HT1080 (cell line): ENCODE measurements at regions not wholly inside any gene's neighbourhood (a gene's known extent, or its start where the extent isn't known, plus 50 kb on each side); places are given as distances from the start of the nearest gene placed in this dataset.
A peak's percentile ranks its signal among the peaks of the same experiment; 100 is the strongest.

Experiments
- DNase-seq: peaks from one replicate; pipeline ENCODE4 v3.0.0-alpha.2; 2015; ENCODE audit warnings: low read depth

DNA sequence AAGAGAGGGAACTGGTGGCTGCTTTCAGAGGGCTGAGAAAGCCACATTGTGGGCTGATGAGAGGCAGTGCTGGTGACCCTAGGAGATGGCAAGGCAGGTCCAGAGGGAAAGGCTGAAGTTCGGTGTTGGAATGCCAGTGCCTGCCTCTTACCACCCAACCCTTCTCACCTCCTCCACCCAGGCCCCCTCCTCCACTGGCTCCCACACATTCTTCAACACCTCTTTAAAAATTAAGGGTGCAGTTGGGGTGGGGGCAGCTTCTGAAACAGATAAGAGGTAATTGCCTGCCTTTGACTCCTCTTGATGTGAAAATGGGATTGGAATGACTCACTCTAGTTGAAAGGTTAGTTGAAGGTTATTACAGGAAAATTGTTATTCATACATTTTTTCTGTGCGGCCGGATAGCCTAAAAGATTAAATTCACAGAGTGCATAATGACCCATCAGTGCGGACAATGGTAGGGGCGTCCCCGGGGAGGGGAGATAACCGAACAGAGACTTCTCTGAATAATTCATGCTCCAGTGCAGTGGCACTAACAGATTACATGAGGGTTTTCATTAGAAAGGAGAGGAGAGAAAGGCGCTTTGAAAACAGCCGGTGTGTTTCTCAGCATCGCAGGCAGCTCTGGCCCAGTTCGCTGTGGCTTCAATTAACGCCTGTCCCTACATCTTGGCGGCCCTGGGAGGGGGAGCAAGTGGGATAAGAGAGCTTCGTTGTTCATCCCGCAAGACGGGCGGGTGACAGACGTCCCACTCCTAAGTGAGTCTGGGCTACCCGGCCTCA, 212.4 kb downstream of the TLE3 start:
- DNase-seq: no peak

GRCh38 chr15:69887009-69887408, 210.7 kb downstream of the TLE3 start:
- DNase-seq: no peak

DNA sequence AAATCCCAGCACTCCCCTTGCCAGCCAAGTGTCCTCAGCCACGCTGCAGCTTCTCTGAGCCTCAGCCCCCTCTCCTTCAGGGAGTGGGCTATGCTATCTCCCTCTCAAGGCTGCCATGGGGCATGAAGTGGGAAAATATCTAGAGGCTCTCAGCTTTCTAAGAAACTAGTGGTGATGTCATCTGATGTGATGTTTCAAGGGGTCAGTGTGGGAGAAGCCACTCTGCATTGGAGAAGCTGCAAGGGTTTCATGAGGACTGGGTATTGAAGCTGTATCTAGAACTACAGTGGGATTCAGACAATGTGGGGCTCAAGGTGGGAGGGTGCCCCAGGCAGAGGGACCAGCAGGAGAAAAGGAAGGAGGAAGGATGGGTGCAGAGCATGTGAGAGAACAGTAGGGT, 210.2 kb downstream of the TLE3 start:
- no peak for DNase-seq

DNA sequence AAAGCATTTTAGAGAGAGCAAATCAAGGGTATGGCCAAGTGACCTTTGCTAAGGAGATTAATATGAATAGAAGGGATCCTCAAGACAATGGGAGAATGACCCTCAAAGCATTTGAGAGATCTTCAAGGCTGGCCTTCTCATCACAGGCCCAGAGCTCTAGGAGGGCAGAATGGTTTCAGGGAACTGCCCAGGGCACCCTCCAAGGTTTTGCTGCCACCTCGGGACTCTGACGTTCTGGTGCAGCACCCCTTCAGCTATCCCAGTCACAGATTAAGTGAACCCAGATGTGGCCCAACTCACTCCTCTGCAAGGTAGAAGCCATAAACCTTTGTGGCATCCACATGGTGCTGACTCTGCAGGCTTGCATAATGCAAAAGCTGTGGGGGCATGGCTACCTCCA, 209.3 kb downstream of the TLE3 start:
- DNase-seq: no peak

DNA sequence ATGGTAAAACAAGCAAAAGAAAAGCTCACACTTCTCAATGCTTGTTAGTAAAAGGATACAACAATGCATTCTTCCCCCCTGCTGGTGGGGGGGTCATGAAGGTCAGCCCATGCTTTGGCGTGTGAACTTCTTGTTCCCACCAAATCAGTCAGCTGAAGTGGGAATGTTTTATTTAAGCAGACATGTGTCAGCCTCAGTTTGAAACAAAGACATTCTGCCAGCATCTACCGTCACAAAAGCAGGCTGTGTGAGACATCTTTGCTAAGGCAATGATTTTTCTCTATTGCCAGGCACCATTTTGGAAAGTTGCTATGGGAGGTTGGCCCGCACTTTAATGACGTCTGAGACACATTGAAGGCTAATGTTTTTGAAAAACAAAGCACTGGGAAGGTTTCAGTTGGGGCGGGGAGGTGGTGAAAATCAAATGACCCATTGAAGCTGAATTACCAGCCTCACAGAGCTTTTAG, 206.6 kb downstream of the TLE3 start:
- no peak for DNase-seq

- DNase-seq: no peak
Observed at GRCh38 chr15:69891606-69892005, 206.1 kb downstream of the TLE3 start.

DNA sequence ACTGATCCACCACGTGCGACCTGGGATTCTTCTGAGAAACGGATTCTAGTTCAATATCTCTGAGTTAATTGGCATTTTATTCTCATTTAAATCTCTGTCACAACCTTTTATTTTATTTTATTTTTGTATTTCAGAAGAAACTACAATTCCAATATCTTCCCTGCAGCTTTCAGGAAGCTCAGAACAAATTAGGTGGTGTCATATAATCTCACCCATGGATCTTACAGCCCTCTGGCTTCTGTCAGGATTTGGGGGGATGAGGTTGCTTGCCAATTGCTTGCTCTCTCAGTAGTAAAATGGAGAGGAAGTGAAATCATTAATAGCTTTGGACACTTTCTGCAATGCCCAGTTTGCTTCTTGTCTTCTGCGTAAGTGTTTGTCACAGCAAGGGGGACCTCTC, 205.4 kb downstream of the TLE3 start:
- DNase-seq: no peak

DNA sequence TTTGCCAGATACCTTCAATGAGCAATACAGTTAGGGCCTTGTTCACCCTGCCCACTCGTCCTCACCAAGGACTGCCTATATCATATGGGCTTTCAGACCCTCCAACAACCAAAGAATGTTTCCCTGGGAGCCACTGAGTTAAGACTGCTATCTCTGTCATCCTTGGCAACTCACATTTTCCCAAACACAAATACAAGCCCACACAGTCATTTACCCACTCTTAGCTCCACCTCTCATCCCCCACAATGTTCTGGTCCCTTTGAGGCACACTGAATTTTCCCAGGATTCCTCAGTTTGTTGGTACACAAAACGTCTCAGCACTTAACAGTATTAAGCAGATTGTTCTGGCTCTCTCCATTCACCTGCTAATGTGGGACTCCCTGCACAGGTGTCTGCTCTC, 204.6 kb downstream of the TLE3 start:
- no peak for DNase-seq

GRCh38 chr15:69893863-69894262, 203.9 kb downstream of the TLE3 start:
- peak; percentile 35 for DNase-seq

DNA sequence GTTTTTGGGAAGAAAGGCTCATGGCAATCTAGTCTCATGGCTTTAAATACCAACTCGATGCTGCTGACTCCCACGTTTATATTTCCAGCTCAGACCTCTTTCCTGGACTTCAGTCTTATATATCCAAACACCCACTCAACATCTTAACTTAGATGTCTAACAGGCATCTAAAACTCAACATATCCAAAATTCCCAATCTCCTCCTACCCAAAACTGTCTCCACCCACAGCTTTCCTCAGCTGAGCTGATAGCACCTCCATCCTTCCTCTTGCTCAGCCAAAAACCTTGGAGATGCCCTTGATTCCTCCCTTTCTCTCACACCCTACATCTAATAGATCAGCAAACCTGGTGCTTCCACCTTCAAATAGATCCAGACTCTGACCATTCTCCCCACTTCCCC, 202.5 kb downstream of the TLE3 start:
- DNase-seq: no peak

- no peak for DNase-seq
Observed at GRCh38 chr15:69896606-69897005, 201.1 kb downstream of the TLE3 start.

DNA sequence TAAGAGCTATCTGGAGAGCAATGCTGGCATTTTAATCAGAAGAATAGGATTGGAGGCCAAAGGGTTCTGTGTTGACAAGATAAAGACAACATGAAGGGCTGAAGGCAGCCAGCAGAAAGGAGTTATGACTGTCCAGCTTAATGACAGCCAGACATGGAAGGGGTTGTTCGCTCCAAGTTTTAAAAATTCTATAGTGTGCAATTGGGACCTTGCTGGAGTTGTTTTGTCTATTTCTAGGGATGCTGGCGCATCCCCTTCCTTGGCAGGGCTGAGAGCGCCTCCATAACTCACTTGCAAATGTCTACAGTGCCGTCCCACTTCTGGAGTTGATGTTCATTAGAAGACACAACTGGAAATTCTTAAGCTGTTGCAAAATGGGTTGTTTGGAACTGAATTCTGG, 200.7 kb downstream of the TLE3 start:
- DNase-seq: no peak

GRCh38 chr15:69897471-69898237, 200.1 kb downstream of the TLE3 start:
- no peak for DNase-seq

GRCh38 chr15:69898243-69898642, 199.5 kb downstream of the TLE3 start:
- no peak for DNase-seq

DNA sequence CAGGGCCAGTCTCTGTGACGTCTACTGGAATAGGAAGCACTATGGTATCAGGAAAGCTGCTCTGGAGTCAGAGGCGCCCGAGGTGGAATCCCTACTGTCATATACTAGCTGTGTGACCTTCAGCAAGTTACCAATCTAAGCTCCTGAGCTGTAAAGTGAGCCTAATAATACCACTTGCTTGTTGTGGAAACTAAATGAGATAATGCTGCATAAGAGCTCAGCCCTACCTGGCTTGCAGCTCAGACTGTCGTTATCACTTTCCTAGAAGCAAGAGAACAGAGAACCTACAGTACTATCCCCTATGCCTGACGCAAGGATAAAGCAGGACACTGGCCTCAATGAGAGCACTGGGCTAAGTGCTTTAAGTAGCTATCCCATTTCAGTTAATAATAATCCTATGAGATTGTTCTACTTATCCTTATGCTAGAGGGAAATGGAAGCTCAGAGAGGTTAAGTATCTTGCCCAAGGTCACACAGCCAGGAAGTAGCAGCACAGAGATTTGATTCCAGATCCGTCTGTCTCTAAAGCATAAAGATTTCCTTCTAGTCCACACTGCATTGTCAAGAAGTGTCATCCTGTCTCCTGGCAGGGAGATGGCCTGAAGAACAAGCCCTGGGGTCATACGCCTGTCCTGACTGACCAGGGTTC, 195.2 kb downstream of the TLE3 start:
- no peak for DNase-seq

- DNase-seq: no peak
Observed at GRCh38 chr15:69903470-69904469, 193.9 kb downstream of the TLE3 start.

DNA sequence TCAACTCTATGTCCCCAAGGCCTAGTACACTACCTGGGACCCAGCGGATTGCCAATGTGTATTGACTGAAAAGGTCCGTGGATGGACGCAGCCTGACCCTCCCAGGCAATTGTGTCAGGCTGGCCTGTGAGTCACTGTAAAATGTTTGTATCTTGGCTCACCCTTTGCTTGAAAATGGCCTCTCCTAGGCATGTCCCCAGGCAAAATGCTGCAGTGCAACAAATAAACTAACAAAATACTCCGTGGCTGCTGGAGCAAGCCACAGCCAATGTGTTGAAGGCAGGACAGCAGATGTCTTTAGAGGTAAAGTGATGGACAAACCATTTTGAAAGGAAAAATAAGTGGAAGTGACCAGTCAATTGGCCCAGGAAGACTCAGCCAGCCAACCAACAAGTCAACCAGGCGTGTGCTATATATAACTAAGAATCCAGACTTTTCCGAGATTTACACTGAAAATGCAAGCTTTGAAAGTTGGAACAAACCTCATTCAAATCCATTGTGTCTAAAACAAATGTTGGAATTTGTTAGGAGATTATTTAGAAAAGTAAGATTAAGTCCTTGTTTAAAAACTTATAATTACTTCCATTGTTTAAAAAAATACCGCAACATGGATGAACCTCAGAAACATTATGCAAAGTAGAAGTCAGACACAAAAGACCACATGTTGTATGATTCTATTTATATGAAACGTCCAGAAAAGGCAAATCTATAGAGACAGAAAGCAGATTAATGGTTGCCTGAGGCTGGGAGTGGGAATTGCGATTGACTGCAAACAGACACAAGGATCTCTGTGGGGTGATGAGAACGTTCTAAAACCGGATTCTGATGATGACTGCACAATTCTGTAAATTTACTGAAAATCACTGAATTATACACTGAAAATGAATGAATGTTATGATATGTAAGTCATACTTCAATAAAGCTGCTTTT, 191.2 kb downstream of the TLE3 start:
- no peak for DNase-seq

DNA sequence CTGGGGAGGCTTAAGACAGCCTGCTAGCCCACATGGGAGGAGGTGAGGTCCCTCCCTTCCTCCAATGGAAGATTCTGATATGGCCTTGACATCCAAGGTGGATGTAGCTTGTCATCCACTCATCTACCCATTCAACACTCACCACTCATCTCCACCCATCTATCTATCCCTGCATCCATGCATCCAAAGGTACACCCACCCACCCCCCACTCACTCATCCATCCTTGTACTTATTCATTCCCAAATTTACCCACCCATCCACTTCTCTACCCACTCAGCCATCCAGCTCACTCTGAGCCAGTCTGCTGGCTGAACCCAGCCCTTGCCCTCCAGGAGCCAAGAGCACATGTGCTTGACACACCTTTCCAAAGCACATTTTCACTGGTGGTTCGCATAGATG, 189.7 kb downstream of the TLE3 start:
- no peak for DNase-seq

GRCh38 chr15:69908590-69909420, 188.9 kb downstream of the TLE3 start:
- DNase-seq: peak; percentile 67
